Kidney tubule cell (primary cell): ENCODE measurements at regions not wholly inside any gene's neighbourhood (a gene's known extent, or its start where the extent isn't known, plus 50 kb on each side); places are given as distances from the start of the nearest gene placed in this dataset.
"Not testable (repeated sequence)": the region's sequence is repeated elsewhere in the genome, so short reads cannot be mapped to it uniquely, and the experiment has no call there.

Experiments used
- DNase-seq: peaks from one replicate; pipeline ENCODE4 v3.0.0-alpha.2; 2018; ENCODE audit warnings: low spot score

DNA sequence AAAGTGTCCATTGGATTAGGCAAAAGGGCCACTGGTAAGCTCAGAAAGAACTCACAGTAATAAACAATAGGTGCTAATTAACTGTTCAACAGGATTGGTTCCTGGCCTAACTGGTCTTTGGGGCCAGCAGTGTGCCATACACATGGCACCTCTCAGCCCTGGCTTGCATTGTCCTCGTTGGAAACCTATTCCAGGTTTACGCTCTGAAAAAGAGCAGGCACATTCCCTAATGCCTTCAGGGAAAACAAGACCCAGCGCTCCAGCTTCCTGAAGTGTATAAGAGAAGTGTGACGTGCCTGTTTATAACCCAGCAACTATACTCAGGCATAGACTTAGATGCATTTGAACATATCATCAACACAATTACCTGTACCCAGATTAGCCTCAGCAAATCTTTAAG, 51.9 kb upstream of the RBM47 start:
- DNase-seq = no peak

DNA sequence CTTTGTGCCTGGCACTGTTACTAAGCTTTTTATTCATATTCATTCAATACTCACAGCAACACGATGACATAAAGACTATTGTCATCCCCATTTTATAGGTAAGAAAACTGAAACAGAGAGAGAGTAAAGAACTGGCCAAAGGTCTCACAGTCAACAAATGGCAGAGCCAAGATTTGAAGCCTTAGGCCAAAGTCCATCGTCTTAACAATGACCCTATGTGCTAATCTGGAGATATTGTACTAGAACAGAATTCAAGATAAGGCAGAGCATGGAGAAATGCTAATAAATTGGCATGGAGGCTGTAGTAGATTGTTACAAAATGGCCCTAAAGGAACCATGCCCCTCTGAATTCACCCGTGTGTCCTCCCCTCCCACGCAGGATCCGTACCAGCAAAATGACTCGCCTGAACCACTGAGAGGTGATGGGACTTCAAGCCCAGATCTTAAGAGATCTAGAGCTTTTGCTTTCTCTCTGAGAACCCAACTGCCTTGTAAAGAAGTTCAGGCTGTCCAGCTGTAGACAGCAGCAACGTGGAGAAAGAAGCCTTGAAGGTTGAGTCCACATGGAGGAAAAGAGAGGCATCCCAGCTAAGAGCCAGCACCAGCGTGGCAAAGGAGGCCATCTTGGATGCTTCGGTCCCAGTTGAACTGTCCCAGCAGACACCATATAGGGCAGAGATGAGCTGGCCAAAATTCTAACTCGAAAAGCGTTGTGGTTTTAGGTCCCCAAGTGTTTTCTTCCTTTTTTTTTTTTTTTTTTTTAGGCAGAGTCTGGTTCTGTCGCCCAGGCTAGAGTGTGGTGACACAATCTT, 52.8 kb upstream of the RBM47 start:
- DNase-seq = no peak

DNA sequence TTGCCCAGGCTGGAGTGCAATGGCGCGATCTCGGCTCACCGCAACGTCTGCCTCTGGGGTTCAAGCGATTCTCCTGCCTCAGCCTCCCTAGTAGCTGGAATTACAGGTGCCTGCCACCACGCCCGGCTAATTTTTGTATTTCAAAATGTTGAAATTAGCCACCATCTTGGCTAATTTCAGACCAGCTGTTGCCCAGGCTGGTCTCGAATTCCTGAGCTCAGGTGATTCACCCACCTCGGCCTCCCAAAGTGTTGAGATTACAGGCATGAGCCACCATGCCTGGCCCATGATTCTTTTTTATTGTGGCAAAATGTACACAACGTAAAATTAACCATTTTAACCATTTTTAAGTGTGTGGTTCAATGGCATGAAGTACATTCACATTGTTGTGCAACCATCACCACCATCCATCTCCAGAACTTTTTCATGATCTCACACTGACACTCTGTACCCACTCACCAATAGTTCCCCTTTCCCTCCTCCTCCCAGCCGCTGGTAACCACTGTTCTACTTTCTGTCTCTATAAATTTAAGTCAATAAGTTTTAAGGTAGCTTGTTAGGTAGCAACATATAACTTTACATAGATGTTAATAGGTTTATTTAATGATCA, 54.0 kb upstream of the RBM47 start:
- not testable (repeated sequence) for DNase-seq

DNA sequence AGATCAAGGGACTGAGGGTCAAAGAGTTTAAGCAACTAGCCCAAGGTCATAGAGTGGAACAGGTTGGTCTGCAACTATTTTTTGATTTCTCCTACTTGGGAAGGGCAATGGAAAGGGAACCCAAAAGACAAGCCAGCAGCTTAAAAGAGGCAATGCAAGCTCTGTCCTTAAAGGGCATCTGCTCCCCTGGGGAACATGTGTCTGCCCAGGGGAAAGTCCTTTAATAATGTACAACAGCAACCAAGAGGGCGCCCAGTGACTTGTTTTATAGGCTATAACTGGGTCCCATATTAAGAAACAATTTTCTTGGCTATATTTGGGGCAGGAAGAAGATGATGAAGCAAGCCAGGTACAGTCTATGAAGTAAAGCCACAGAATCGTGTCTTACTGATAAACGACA, 54.7 kb upstream of the RBM47 start:
- no peak for DNase-seq

DNA sequence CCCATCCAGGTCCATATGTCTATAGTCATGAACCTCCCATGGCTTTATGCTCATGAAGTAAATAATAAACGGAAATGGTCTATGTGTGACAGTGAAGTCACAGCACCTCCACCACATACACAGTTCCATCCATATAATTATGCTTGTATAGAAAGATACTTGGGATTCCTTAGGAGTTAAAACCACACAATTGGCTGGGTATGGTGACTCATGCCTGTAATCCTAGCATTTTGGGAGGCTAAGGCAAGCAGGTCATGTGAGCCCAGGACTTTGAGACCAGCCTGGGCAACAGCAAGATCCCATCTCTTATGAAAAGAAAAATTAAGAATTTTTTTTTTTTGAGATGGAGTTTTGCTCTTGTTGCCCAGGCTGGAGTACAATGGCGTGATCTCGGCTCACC, 55.6 kb upstream of the RBM47 start:
- DNase-seq = peak; percentile 61

DNA sequence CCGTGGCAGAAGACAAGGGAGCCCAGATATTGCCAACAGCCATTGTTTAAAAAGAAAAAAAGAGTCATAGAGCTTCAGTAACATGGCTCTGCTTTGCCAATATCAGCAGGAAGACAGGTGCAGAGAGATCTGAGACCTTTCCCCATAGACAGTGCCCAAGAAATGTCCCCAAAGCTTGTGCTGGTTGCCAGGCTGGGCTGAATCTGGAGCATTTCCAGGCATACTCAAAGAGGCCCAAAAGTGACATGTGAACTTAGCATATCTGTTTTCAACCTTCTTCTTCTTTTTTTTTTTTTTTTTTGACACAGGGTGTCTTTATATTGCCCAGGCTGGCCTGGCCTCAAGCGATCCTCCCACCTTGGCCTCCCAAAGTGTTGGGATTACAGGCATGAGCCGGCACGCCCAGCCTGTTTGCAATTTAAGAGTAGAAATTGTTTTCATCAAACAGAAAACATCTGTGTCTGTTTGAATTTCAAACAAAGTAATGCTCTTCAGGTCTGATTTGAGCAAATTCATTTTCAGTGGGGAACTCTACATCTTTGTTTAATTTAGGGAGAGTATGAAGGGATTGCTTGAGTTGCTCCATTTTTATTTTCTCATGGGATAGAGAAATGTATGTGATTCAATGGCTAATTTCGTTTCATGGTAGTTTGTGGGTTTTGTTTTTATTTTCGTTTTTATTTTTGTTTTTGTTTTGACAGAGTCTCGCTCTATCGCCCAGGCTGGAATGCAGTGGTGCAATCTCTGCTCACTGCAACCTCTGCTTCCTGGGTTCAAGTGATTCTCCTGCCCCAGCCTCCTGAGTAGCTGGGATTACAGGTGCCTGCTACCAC, 56.6 kb upstream of the RBM47 start:
- no peak for DNase-seq

DNA sequence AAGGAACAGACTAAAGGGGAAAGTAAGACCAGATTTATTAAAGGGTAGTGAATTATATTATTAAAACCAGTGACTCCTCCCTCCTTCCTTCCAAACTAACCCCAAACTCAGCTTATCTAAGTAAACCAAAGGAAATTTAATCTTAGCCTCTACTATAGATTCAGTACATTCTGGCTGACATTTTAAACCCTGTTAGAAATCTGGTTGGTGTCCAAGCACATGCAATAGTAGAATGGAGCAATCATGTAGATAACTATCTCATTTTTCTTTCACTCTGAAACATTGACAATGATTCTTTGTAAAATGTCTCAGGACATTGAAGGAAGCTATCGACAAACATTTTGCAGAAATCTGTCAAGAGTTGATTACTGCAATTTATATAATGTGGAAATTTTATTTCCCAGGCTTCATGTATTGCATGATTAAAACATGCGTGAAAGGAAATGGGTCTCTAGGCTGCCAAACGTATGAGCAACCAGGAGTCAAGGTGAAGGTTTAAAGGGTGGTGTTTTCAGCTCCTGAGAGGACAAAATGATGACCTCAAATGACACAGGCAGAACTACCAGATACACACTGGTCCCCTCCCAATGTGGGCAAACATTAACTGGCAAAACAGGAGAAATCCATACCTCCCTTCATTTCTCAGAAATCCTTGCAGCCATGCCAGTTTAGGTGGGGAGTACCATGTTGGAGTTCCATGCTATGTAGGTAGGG, 58.2 kb upstream of the RBM47 start:
- DNase-seq = no peak

DNA sequence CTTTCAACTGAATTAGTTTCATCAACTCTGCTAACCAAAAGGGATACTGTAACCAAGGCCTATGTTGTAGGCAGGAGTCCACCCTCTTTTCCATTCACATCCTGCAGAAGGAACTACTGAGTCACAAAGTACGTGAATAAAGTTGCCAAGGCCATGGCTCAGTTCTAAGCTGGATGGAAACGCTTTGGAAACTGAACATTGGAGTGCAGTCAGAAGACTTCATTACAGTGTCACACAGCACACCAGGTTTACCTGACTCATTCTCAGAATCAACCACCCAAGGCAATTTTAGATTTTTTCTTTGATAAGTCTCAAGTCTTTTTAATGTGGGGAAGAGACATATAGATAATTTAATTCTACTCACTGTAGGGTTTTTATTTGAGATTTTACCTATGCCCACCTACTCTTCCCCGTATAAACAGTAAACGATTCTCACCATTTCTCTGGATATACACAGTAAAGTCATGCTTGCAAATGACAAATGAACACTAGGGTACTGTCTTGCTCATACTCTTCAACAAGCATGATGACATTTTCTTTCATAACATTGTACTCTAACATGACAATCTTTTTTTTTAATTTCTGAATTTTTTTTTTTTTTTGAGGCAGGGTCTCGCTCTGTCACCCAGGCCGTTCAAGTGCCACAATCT, 58.9 kb upstream of the RBM47 start:
- no peak for DNase-seq

DNA sequence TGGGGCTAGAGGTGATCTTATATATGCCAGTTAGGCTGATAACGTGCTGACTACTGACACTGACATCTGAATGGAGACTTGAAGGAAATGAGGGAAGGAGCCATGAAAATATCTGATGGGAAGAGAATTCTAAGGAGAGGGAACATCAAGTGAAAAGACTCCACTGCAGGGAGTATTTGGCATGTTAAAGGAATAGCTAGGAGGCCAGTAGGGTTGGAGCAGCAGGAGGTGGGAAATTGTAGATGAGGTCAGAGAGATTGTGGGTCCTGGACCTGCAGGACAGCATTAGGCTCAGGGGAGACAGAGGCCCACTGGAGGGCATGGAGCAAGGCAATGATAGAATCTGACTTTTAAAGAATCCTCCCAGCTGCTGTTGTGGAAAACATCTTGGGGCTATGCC, 55.8 kb upstream of the NSUN7 start:
- DNase-seq = no peak

DNA sequence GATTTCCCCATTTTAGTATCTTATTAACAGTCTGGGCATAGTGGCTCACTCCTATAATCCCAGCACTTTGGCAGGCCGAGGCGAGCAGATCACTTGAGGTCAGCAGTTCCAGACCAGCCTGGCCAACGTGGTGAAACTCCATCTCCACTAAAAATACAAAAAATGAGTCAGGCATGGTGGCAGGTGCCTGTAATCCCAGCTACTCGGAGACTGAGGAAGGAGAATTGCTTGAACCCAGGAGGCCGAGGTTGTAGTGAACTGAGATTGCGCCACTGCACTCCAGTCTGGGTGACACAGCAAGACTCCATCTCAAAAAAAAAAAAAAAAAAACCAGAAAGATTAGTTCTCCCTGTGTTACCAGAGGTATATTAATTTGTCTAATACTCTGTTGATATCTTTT, 52.3 kb upstream of the NSUN7 start:
- DNase-seq = not testable (repeated sequence)

DNA sequence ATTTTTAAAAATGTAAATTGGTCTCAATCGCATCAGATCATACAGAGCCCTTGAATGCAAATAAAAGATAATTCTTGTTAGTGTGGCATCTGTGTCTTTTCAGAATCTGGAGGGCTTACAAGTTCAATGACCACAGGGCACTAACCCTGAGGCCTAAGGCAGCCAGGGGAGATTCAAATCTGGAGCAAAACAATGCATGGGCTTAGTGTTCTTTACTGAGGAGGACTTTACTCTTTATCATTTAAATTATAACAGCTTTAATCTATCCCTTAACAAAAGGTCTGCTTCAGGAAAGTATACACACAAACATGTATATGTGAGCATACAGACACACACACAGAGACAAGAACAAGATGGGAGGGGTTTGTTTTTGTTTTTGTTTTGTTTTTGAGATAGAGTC, 51.0 kb upstream of the NSUN7 start:
- no peak for DNase-seq

DNA sequence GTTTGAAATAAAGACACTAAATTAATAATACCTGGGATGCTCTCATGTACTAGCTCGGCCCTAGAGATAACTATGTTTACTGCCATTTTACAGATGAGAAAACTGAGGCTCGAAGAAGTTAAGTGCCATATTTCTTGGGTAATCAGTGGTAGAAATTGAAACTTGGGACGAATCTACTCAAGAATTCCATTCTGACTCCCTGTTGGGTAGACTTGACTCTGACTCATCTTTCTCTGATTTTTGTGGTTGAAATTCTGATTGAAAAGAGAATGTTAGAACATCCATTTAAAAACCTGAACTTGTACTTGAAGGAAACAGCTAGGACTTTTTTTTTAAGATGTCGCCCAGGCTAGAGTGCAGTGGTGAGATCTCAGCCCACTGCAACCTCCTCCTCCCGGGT, 50.1 kb upstream of the NSUN7 start:
- peak; percentile 51 for DNase-seq
